ENCODE measurements at regions not wholly inside any gene's neighbourhood (a gene's known extent, or its start where the extent isn't known, plus 50 kb on each side); places are given as distances from the start of the nearest gene placed in this dataset.

DNA sequence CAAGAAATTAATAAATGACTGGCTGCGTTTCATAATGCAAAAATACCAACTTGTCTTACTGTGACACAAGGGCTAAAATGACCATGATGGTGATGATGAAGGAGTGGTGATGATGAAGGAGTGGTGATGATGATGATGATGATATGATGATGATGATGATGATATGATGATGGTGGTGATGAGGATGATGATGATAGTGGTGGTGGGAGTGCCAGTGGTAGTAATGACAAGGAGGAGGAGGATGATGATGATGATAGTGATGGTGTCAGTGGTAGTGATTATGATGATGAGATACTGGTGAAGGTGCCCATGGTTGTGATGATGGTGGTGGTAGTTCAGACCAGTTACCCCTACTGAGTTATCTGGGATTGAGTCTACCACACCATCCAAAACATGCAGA is 265.9 kb downstream of the FGFR2 start:
- no peaks in the 10 kb centered on the region for H3K36me3 ChIP-seq (replicated peaks in 1 of 2; ENCODE audit: insufficient read depth in 1 of 2, low read depth in 2 of 2)
- H3K9me3 ChIP-seq: no peaks in the 10 kb centered on the region
- no peaks in the 10 kb centered on the region for H3K27me3 ChIP-seq
- ATAC-seq (no peak), DNase-seq (no peak)
- no peak overlapping the region for H3K27ac ChIP-seq
- TF ChIP-seq CTCF (IDR thresholded peaks at IDR 0.05) (no peak), POLR2A (IDR thresholded peaks at IDR 0.05) (no peak)
- no peak overlapping the region for H3K4me3 ChIP-seq
- H3K4me1 ChIP-seq: peaks cover 9% of the 10 kb centered on the region
- intact Hi-C loops (cut with DNase I): no loop called here
- 32 to 33% methylated on average over 1 of the region's 1 CpG for WGBS, 2 donors

DNA sequence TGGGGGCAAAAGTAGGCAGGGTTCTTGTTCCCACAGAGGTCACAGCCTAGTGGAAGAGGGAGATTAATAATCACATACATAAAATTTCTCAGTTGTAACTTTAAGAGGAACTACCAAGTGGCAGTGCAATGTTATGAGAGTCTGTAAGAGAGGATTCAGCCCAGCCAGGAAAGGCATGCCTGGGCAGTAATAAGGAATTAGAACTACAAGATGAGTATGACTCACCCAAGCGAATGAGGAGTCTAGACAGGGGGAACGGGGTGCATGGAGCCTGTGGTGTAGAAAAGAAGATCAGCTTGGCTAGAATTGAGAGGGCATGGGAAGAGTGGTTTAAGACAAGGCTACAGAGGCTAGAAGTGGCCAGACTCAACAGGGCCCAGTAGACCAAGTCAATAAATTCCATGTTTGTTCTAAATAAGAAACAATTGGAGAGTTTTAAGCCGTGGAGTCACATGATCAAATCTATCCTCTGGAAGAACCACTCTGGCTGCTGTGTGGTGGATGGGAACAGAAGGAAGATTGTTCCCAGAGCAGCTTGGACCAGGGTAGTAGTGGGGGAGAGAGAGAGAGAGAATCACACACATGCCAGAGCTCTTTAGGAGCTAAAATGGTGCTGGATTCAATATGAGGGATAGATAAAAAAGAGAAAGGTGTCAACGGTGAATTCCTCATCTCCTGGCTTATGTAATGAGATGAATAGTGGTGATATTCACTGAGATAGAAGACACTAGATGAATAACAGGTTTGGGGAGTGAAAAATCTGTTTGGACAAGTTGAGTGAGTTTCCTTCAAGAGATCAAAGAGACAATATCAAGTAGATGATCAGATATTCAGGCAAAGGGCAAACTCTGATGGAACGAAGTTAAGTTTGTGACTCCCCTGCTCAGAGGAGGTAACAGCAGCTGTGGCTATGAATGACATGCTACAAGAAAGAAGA is 265.1 kb downstream of the FGFR2 start:
- no peak for ATAC-seq
- intact Hi-C loops (cut with DNase I): no loop called here

DNA sequence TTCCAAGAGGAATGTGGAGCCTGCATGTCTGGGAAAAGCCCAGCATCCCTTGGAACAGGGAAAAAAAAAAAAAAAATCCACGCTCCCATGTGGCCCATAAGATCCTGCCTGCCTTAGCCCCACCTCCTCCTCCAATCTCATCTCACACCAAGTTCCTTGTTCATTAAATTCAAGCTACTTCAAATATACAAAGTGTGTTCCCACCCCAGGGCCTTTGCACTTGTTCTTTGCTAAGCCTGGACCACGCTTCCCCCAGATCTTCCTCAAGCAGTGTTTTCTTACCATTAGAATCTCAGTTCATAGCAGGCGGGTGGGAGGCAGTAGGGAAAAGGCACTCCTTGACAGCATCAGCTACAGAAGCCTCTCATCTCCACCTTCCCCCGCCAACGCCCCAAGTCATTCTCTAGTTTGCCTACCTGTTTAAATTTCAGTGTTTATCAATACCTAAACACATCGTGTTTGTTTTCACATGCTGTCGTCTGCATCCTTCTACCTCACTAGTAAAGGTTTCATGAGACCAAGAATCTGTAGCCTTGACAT is 262.8 kb downstream of the FGFR2 start:
- intact Hi-C loops (cut with DNase I): no loop called here
- DNase-seq: no peak
- 65 to 67% methylated on average over 7 of the region's 7 CpGs for WGBS, 2 donors
- Histone ChIP-seq H3K27me3 (no peaks in the 10 kb centered on the region), H3K36me3 (replicated peaks in 1 of 2; ENCODE audit: insufficient read depth in 1 of 2, low read depth in 2 of 2) (no peaks in the 10 kb centered on the region), H3K4me3 (no peak overlapping the region), H3K27ac (no peak overlapping the region), H3K4me1 (peaks cover 19% of the 10 kb centered on the region), H3K9me3 (no peaks in the 10 kb centered on the region)
- no peak for ATAC-seq
- TF ChIP-seq CTCF (IDR thresholded peaks at IDR 0.05): no peak
- TF ChIP-seq POLR2A (IDR thresholded peaks at IDR 0.05): no peak

More for the DNA sequence above, 265.1 kb downstream of the FGFR2 start:
- peaks cover 16% of the 10 kb centered on the region for H3K4me1 ChIP-seq
- H3K4me3 ChIP-seq: no peak overlapping the region
- TF ChIP-seq POLR2A (IDR thresholded peaks at IDR 0.05): no peak
- TF ChIP-seq CTCF (IDR thresholded peaks at IDR 0.05): no peak
- WGBS, 2 donors: 68 to 76% methylated on average over 5 of the region's 5 CpGs
- DNase-seq: no peak
- H3K36me3 ChIP-seq (replicated peaks in 1 of 2; ENCODE audit: insufficient read depth in 1 of 2, low read depth in 2 of 2): no peaks in the 10 kb centered on the region
- H3K9me3 ChIP-seq: no peaks in the 10 kb centered on the region
- H3K27ac ChIP-seq: no peak overlapping the region
- H3K27me3 ChIP-seq: no peaks in the 10 kb centered on the region

GRCh38 chr10:121337427-121337826 is 260.8 kb downstream of the FGFR2 start:
- no peak for TF ChIP-seq POLR2A (IDR thresholded peaks at IDR 0.05)
- TF ChIP-seq CTCF (IDR thresholded peaks at IDR 0.05): no peak
- no peak overlapping the region for H3K4me3 ChIP-seq
- DNase-seq: peak in 2 of 4 donors; percentile 8 to 26
- no peaks in the 10 kb centered on the region for H3K36me3 ChIP-seq (replicated peaks in 1 of 2; ENCODE audit: insufficient read depth in 1 of 2, low read depth in 2 of 2)
- H3K27me3 ChIP-seq: no peaks in the 10 kb centered on the region
- no peaks in the 10 kb centered on the region for H3K9me3 ChIP-seq
- peak; percentile 80 for ATAC-seq
- no peak overlapping the region for H3K27ac ChIP-seq
- intact Hi-C loops (cut with DNase I): no loop called here
- peaks cover 19% of the 10 kb centered on the region for H3K4me1 ChIP-seq
- WGBS, 2 donors: 20 to 30% methylated on average over 5 of the region's 5 CpGs
